GM21619 (cell line): ENCODE measurements at regions not wholly inside any gene's neighbourhood (a gene's known extent, or its start where the extent isn't known, plus 50 kb on each side); places are given as distances from the start of the nearest gene placed in this dataset.
"Not testable (repeated sequence)": the region's sequence is repeated elsewhere in the genome, so short reads cannot be mapped to it uniquely, and the experiment has no call there.

Experiments used
- ATAC-seq: cut with Tn5 transposase; IDR thresholded peaks from one replicate; pipeline ENCODE4 v1.9.1; 2021; ENCODE audit not compliant: unreplicated experiment

GRCh38 chr15:38797506-38797905 is 232.9 kb upstream of the RASGRP1 start:
- not testable (repeated sequence) for ATAC-seq

DNA sequence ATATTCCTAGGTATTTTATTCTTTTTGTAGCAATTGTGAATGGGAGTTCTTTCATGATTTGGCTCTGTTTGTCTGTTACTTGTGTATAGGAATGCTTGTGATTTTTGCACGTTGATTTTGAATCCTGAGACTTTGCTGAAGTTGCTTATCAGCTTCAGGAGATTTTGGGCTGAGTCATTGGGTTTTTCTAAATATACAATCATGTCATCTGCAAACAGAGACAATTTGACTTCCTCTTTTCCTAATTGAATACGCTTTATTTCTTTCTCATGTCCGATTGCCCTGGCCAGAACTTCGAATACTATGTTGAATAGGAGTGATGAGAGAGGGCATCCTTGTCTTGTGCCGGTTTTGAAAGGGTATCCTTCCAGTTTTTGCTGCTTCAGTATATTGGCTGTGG is 234.6 kb upstream of the RASGRP1 start:
- not testable (repeated sequence) for ATAC-seq

DNA sequence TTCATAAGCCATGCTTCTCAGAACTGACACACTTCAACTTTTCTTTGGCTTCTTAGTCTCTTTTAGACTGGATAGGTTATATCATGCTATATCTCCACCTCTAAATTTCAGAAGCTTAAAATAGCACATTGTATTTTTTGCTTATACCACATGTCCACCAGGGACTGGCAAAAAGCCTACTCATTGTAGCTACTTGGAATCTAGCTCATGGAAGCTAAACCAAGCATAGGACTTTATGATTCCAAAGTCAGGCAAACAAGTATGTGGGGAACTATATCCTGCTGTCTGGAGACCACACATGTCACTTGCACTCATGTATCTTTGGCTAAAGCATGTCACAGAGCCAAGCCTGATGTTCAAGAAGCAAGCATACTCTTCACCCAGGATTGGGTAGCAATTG is 245.0 kb upstream of the RASGRP1 start:
- ATAC-seq, result no peak

GRCh38 chr15:38810686-38811085 is 246.1 kb upstream of the RASGRP1 start:
- ATAC-seq, result no peak

DNA sequence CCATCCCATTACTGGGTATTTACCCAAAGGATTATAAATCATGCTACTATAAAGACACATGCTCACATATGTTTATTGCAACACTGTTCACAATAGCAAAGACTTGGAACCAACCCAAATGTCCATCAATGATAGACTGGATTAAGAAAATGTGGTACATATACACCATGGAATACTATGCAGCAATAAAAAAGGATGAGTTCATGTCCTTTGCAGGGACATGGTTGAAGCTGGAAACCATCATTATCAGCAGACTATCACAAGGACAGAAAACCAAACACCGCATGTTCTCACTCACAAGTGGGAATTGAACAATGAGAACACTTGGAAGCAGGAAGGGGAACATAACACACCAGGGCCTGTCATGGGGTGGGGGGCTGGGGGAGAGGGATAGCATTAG is 249.6 kb upstream of the RASGRP1 start:
- not testable (repeated sequence) for ATAC-seq

DNA sequence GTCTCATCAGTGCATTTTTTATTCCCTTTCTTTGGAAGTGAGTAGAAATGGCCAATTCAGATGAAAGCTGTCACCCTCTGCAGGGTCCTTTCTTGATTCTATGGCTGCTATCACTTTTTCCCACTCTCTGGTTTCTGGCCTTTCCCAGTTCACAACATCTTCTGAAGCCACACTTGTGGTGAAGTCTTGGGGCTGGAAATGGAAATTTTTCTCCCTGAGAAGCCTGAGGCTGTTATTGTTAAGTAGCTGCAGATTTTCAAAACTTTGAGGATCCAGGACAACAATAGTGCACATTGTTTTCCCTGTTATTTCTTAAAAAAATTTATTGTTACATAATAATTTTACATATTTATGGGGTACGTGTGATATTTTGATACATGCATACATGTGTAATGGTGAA is 250.3 kb upstream of the RASGRP1 start:
- no peak for ATAC-seq

- peak; percentile 76 for ATAC-seq
These were observed 253.0 kb upstream of the RASGRP1 start for GRCh38 chr15:38817427-38818156.

DNA sequence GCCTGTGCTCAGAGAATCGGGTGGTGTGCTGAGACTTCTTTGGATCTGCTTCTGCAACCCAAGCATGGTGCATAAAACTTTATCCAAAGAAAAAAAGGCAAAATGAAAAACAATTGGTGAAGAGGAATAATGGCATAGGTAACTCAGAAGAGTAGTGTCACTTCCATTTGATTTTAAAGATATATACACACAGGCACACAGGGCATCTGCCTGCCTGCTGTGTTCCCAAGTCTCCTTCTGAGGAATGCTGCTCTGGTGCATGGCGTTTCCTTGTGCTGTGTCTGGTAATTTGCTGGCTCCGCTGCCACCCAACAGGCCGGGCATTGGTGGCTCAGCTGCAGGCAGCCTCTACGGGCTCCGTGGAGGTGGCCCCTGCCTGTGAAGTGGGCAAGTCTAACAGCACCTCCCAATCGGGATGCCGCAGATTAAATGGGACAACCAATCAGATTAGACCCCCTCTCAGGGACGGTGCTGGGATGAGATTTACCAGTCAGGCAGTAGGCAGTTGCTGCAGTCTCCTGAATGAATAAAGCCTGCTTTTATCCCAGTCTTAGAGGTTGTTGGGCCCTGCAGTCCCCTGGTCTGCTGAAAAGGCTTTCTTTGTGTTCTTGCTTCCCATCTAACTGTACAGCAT is 253.7 kb upstream of the RASGRP1 start:
- ATAC-seq, result peak; percentile 12

DNA sequence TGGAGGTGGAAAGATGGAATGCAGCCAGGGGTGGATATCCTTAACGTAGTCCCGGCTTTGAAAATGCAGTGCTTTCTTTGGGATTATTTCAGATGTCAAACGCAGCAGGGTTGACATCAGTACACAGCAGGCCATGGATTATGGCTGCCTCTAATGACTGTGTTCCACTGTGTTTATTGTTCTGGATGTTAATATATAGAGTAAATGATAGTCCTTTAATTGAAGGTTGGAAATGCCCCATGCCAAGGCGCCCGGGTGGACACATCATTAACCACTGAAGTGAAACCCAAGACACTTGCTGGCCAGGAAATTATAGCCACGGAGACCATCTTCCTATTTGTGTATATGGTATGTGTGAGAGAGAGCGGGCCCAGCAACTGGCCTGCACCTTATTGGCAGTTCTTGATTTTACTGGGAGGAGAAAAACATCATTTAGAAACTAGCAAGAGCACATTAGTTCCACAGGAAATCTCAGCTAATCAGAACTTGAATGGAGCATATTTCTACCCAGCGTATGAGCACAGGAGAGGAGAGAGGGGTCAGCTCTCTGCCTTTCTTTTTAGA is 254.9 kb upstream of the RASGRP1 start:
- no peak for ATAC-seq

GRCh38 chr15:38823263-38823662 is 258.6 kb upstream of the RASGRP1 start:
- no peak for ATAC-seq

DNA sequence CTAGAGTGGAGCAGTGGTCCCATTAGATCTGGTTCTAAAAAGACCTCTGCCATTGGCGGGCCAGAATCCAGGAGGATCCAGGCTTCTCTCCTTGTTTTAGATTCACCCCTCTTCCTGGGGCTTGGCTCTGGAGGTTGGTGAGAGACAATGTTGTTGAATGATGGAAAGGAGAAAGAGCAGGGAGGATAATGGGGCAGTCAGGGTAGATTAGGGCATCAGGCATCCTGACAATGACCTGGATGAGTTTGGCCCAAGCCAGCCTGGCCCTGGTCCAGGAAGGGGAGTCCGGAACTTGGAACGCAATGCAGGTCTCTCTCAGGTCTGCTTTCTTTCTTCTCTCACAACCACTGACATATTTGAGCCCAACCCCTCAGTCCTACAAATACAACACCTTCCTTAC is 260.1 kb upstream of the RASGRP1 start:
- no peak for ATAC-seq

- ATAC-seq, result no peak
These were observed 262.3 kb upstream of the RASGRP1 start for GRCh38 chr15:38826880-38827279.

GRCh38 chr15:38828031-38828532 is 263.5 kb upstream of the RASGRP1 start:
- no peak for ATAC-seq

GRCh38 chr15:38829086-38829485 is 264.5 kb upstream of the RASGRP1 start:
- no peak for ATAC-seq

DNA sequence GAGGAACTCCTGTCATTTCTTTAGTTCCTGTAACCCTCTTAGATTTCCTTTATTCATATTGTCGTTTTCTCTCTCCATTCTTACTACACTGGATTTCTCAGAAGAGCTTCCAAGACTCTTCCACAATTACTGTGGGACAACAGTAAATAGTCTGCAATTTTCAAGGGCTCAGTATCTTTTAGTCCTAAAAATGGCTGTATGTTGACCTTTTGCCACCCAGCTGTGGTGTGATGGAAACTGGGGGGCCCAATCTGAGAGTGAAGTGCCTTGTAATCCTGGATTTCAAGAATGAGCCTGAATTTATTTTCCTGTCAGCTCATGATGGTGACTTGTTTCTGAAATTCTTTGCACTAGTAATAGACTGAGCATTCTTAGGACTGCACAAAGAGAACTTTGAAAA is 277.6 kb upstream of the RASGRP1 start:
- ATAC-seq, result no peak

DNA sequence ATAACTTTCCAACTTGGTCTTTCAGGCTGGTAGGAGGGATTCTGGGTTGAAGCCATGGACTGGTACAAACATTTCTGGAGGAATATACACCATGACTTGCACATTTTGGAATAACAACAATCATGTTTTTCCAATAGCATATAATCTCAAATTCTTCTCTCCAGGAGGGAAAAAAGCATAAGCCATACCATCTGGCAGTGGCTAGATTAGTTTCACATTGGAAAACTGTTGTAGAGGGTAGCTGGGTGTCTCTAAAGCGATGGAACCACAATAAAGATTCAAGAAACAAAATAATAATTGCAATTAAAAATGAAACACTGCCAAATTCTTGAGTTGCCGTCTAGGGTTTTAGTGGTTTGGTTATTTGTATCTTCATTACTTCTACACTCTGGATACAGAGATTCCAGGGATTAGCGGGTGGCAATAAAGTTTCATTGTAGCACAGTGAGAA is 278.5 kb upstream of the RASGRP1 start:
- ATAC-seq, result no peak

DNA sequence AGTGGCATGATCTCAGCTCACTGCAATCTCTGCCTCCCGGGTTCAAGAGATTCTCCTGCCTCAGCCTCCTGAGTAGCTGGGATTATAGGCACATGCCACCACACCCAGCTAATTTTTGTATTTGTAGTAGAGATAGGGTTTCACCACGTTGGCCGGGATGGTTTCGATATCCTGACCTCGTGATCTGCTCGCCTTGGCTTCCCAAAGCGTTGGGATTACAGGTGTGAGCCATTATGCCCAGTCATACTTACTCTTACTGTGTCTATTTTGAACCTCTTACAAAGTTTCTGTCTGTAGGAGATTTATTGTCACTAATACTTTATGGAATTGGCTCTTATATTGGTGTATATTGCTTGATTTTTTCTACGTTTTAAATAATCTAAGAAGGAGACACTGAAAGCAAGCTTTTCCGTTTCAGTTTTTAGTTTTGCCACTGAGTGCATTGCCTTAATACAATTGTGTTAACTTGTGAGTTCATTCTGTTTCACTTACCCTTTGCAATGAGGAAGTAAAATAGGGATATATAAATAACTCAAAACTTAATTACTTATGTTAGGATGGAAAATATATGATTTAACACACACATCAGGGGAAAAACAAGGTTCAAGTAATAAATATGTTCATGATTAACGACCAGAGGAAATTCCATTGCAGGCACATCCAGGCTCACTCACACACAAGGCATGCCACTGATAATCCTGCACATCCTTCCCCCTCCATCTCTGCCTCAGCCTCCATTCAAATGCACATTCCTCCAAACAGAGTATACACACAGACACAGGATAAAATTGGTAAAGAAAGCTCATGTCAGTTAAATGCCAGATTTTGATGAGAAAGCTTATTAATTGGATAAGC is 279.3 kb upstream of the RASGRP1 start:
- ATAC-seq, result no peak

DNA sequence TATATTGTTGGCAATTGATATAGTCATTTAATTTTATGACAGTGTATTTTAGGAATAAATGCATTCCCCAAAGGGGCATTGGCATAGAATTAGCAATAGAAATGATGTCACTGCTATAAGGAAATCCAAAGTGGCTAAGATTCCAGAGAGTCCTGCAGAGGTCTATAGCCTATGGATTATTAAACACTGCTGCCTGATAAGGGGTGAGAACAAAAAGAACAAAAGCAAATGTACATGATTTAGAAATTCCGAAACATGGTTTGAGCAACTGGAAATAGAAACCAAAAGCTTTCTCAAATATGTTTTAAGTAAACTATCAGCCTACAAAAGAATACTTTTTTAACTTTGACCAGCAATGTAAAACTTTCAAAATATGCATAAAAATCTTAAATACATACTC is 280.1 kb upstream of the RASGRP1 start:
- ATAC-seq, result no peak

DNA sequence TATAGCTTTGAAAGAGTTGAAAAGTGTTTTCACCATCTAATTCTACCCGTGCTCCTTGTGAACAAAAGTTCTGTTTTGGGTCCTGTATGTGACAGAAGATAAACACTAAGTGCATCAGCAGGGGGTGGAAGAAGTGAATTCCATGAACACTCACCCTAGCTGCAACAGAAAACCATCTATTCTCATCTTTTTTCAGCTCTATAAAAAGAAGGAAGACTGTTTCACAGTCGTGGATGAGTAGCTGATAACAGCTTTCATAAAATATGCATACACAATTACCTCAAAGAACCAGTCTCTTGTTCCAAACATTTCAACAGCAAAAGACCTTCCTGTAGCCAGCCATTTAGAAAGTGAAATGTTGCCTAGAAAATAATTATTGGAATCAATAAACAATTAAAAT is 281.7 kb upstream of the RASGRP1 start:
- ATAC-seq, result no peak

- ATAC-seq, result no peak
These were observed 283.1 kb upstream of the RASGRP1 start for GRCh38 chr15:38847666-38848065.

GRCh38 chr15:38849046-38849445 is 284.4 kb upstream of the RASGRP1 start:
- ATAC-seq, result no peak
